Neutrophil (primary cell): ENCODE measurements at regions not wholly inside any gene's neighbourhood (a gene's known extent, or its start where the extent isn't known, plus 50 kb on each side); places are given as distances from the start of the nearest gene placed in this dataset.

Experiments
- H3K27ac ChIP-seq: fragments of 200-600 bp; sonication (generic); 2 replicates; pipeline ENCODE4 v1.5.1; 2016; ENCODE audit warnings: mild to moderate bottlenecking, moderate library complexity
- H3K27me3 ChIP-seq: fragments of 200-600 bp; sonication (generic); 2 replicates; pipeline ENCODE4 v1.6.0; 2016; ENCODE audit warnings: mild to moderate bottlenecking
- H3K36me3 ChIP-seq: fragments of 200-600 bp; sonication (generic); 2 replicates; pipeline ENCODE4 v1.5.1; 2017
- H3K4me1 ChIP-seq, 2 experiments: fragments of 200-600 bp in 1 of 2; sonication (generic) in 1 of 2; 1 replicate in 1 of 2; 2 replicates in 1 of 2; pipeline versions ENCODE4 v1.5.1 to v1.6.1; 2013 to 2016; ENCODE audit warnings: low read depth in 1 of 2, low read length in 1 of 2, mild to moderate bottlenecking in 1 of 2, moderate library complexity in 1 of 2; ENCODE audit not compliant: control insufficient read depth in 1 of 2, insufficient read depth in 1 of 2
- H3K4me3 ChIP-seq, 2 experiments: fragments of 200-600 bp in 1 of 2; sonication (generic) in 1 of 2; 1 replicate in 1 of 2; 2 replicates in 1 of 2; pipeline ENCODE4 v1.5.1; 2013 to 2016; ENCODE audit warnings: low read depth in 1 of 2, low read length in 1 of 2, mild to moderate bottlenecking in 1 of 2, moderate library complexity in 1 of 2
- H3K9me3 ChIP-seq: fragments of 200-600 bp; sonication (generic); 2 replicates; pipeline ENCODE4 v1.5.1; 2016
- CTCF ChIP-seq: fragments of 200-600 bp; sonication (generic); IDR thresholded peaks from 2 replicates; pipeline ENCODE4 v1.5.1; 2016; ENCODE audit warnings: antibody characterized with exemption

GRCh38 chr1:36625253-36625934 lies 142.7 kb upstream of the CSF3R start:
- Histone ChIP-seq H3K9me3 (no peaks in the 10 kb centered on the region), H3K27me3 (peaks cover 28% of the 10 kb centered on the region), H3K4me3 (no peak overlapping the region), H3K4me1 (no peaks in the 10 kb centered on the region), H3K27ac (no peak overlapping the region), H3K36me3 (no peaks in the 10 kb centered on the region)
- TF ChIP-seq CTCF = no peak

DNA sequence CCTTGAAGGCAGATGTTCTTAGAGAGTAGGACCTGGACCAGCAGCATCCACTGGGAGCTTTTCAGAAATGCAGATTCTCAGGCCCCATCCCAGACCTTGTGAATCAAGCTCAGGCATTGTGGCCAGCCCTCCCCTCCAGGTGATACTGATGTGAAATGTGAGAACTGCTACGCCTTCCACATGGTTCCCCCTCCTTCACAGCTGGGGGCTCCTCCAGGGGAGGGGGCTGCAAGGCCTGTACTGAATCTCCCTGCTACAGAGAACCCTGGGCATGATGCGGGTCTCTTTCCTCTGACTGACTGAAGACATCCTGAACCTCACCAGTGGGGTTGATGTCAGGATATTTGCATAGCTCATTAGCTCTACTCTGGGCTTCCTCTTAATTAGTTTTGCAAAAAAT lies 141.8 kb upstream of the CSF3R start:
- Histone ChIP-seq H3K36me3 (no peaks in the 10 kb centered on the region), H3K4me1 (no peaks in the 10 kb centered on the region), H3K27ac (no peak overlapping the region), H3K9me3 (no peaks in the 10 kb centered on the region), H3K4me3 (no peak overlapping the region), H3K27me3 (peaks cover 28% of the 10 kb centered on the region)
- no peak for TF ChIP-seq CTCF

- no peaks in the 10 kb centered on the region for H3K9me3 ChIP-seq
- H3K4me1 ChIP-seq = no peaks in the 10 kb centered on the region
- H3K36me3 ChIP-seq = no peaks in the 10 kb centered on the region
- no peak overlapping the region for H3K27ac ChIP-seq
- peaks cover 28% of the 10 kb centered on the region for H3K27me3 ChIP-seq
- H3K4me3 ChIP-seq = no peak overlapping the region
- no peak for TF ChIP-seq CTCF
These were observed 140.3 kb upstream of the CSF3R start for GRCh38 chr1:36622741-36623648.

DNA sequence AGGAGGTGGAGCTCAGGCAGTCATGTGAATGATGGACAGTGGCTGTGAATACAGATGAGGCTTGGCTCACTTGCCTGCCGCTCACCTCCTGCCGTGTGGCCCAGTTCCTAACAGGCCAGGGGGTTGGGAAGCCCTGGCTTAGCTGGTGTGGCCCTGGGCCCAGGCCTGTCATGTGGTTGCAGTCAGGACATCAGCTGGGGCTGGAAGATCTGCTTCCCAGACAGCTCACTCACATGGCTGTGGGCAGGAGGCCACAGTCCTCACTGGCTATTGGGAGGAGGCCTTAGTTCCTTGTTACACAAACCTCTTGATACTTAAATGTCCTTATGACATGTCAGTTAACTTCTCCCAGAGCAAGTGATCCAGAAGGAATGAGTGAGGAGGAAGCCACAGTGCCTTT lies 138.8 kb upstream of the CSF3R start:
- Histone ChIP-seq H3K4me1 (no peaks in the 10 kb centered on the region), H3K9me3 (no peaks in the 10 kb centered on the region), H3K27me3 (peaks cover 28% of the 10 kb centered on the region), H3K27ac (no peak overlapping the region), H3K4me3 (no peak overlapping the region), H3K36me3 (no peaks in the 10 kb centered on the region)
- no peak for TF ChIP-seq CTCF

DNA sequence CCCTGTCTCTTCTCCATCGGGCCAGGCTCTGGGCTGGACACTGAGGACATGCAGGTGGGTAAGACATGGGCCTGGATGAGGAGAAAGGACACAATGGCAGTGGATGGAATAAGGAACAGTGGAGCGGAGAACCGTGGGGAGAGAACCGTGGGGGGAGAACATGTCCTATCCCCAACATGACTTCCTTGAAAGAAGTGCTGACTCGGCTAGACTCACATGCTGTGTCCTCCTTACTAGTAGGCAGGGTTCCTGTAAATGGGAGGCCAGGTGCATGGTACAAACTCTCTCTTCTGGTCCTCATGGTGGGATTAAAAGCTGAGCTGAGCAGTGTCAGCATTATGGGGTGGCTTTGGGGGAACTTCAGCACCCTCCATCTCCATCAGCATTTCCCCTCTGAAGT lies 137.4 kb upstream of the CSF3R start:
- Histone ChIP-seq H3K27me3 (peaks cover 28% of the 10 kb centered on the region), H3K4me3 (no peak overlapping the region), H3K27ac (no peak overlapping the region), H3K36me3 (no peaks in the 10 kb centered on the region), H3K9me3 (no peaks in the 10 kb centered on the region), H3K4me1 (no peaks in the 10 kb centered on the region)
- TF ChIP-seq CTCF = no peak
